GM21529 (cell line): ENCODE measurements at regions not wholly inside any gene's neighbourhood (a gene's known extent, or its start where the extent isn't known, plus 50 kb on each side); places are given as distances from the start of the nearest gene placed in this dataset.

ENCODE experiments used
- ATAC-seq: cut with Tn5 transposase; IDR thresholded peaks from one replicate; pipeline ENCODE4 v1.9.1; 2021; ENCODE audit not compliant: unreplicated experiment

GRCh38 chr5:54746777-54747398 lies 229.3 kb downstream of the SNX18 start:
- no peak for ATAC-seq

- no peak for ATAC-seq
These were observed 228.8 kb downstream of the SNX18 start for GRCh38 chr5:54746346-54746745.

GRCh38 chr5:54745599-54745998 lies 228.0 kb downstream of the SNX18 start:
- no peak for ATAC-seq

GRCh38 chr5:54743997-54744788 lies 226.6 kb downstream of the SNX18 start:
- ATAC-seq, result peak; percentile 90

- no peak for ATAC-seq
These were observed 226.0 kb downstream of the SNX18 start for GRCh38 chr5:54743581-54743980.

GRCh38 chr5:54742417-54742891 lies 224.9 kb downstream of the SNX18 start:
- ATAC-seq, result no peak

- ATAC-seq, result no peak
These were observed 224.2 kb downstream of the SNX18 start for GRCh38 chr5:54741711-54742110.

GRCh38 chr5:54740141-54740540 lies 222.6 kb downstream of the SNX18 start:
- ATAC-seq, result no peak

- no peak for ATAC-seq
These were observed 221.8 kb downstream of the SNX18 start for GRCh38 chr5:54739371-54739770.

- ATAC-seq, result no peak
These were observed 221.4 kb downstream of the SNX18 start for GRCh38 chr5:54738973-54739367.

- no peak for ATAC-seq
These were observed 220.8 kb downstream of the SNX18 start for GRCh38 chr5:54738118-54738972.

- no peak for ATAC-seq
These were observed 218.6 kb downstream of the SNX18 start for GRCh38 chr5:54736003-54736797.

GRCh38 chr5:54733101-54733500 lies 215.5 kb downstream of the SNX18 start:
- no peak for ATAC-seq

GRCh38 chr5:54732108-54732507 lies 214.5 kb downstream of the SNX18 start:
- no peak for ATAC-seq

- ATAC-seq, result no peak
These were observed 211.0 kb downstream of the SNX18 start for GRCh38 chr5:54728588-54728915.

GRCh38 chr5:54727874-54728587 lies 210.5 kb downstream of the SNX18 start:
- no peak for ATAC-seq

GRCh38 chr5:54725391-54726280 lies 208.1 kb downstream of the SNX18 start:
- no peak for ATAC-seq

GRCh38 chr5:54722846-54723433 lies 205.4 kb downstream of the SNX18 start:
- ATAC-seq, result no peak
